Tongue (tissue), 1 donor: ENCODE measurements at regions not wholly inside any gene's neighbourhood (a gene's known extent, or its start where the extent isn't known, plus 50 kb on each side); places are given as distances from the start of the nearest gene placed in this dataset.

ENCODE experiments used
- DNase-seq: peaks from one replicate; pipeline ENCODE4 v3.0.0-alpha.2; 2015

DNA sequence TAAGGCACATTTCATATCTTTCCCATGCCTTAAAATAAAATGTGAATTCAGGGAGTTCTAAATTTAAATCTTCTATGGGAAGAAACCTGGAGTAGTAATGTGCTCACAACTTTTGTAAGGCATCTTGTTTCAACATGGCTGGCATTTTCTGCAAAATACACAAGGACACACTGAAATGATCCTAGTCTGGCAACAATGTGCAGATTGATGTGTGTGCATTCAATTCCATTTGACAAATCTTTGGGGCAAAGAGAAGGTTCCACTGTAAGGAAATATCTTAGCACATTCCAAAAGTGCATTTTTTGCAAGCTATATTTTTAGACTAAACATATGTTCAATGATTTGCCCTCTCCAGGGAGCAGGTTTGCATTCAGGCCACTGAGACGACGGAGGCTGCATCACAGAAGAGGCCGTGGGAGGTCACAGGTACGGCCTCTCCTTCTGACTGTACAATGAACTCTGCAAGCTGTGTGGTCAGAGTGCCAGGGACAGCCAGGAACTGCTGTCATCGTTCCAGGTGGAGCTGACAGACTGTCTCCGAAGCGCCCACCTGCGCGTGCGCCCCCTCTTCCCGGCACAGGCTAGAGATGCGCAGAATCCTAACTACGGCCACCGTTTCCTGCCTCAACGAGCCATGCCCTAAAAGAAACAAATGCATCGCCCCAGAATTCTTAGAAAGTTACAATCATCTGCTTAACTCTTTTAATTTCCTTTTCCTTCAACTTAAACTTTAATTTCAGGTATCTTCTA, 149.2 kb upstream of the POU3F3 start:
- no peak for DNase-seq

DNA sequence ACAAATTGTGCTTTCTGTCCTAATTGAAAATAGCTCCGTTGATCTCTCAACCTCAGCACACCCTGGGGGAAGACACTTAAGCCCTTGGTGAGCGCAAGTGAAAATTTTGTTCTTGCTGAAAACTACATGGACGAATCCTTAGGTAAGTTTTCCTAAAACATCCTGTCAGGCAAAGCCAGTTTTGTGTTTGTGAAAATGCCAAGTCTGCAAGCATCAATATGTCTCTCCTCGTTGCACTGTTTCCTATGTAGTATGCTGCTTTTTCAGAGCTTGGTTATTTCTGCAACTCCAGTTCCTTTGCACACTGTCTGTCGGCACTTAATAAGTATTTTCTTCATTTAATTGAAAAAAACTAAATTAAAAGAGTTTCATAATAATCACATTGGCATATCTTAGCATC, 146.9 kb upstream of the POU3F3 start:
- DNase-seq: no peak

DNA sequence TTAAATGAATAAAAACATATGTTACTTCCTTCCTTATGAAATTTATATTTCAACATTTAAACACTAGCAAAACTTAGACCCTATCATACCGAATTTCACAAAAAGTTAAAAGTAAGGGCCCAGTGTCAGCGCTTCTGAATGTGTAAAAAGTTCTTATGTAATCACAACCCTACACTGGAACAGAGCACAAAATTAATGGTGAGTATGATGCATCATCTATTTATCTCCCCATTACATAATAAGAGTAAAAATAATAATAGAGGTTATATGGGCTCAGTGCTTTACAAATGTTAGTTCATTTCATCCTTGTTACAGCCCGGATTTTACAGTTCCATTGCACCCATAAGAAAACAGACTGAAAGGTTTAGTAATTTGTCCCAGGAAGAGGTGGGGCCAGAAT, 144.9 kb upstream of the POU3F3 start:
- DNase-seq: no peak

DNA sequence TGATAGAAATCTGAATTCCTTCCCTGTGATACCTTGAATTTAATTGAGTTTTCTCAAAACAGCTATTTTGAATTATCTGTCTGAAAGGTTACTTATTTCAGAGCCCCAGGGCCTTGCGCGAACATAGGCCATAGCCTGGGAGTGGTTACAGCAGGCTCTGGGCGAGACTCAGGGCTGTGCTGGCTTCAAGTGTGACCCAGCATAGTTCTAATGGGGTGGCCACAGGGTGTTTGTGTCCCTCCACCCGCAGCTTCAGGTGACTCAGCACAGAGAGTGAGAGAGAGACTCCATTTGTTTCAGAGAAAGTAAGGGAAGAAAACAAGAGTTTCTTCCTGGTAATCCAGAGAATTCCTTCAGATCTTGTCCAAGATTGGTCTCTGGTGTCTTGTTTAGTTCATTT, 137.9 kb upstream of the POU3F3 start:
- DNase-seq: no peak

DNA sequence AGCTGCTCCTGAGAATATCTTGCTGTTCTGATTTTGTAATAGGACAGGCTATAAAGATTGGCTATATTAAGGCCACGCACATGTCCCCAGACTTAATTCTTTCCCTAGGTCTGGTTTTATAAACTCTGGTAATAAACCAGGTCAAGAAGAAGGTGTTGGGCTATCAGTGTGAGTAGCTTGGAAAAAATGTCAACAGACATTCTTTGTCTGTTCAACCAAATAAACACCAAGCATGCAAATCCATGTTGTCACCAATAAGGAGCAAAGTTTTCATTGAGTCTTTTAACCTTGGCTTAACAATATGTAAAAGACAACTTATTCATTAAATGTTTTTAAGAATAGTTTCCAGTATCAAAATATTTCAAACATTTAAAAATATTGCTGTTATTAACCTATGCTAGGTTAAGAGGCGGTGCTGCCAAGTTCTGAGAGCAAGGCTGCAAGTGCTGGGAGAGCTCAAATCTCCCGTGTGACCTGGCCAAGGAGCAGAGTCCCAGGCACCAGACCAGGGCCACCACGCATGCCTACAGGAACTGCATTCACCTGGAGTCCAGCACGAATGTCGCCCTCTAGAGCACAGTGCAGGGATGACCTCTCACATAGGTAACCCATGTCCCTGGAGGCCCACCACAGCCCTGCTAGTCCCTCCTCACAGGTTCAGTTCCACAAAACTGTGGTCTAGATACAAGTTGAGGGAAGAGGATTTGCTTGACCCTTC, 120.5 kb upstream of the POU3F3 start:
- no peak for DNase-seq

DNA sequence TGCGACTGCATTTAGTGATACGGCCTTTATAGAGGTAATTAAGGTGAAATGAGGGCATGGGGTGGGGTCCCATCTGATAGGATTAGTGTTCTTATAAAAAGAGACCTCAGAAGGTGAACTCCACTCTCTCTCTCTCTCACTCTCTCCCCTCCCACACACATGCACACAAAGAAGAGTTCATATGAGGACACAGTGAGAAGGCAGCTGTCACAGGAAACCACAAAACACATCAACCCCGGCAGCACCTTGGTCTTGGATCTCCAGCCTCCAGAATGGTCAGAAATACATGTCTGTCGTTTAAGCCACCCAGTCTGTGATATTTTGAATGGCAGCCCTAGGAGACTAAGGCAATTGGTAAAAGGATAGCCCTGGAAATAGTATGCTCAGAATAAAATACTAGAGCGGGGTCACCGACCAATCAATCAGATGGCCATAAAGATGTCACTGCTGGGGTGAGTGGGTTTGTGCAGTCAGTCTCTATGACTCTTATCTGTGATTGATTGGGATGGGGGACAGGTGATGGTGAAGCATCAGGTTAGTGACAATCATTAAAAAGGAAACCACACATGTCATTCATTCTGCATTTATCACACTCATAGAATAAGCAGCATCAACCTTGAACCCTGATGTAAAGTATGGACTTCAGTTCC, 118.9 kb upstream of the POU3F3 start:
- DNase-seq: no peak

DNA sequence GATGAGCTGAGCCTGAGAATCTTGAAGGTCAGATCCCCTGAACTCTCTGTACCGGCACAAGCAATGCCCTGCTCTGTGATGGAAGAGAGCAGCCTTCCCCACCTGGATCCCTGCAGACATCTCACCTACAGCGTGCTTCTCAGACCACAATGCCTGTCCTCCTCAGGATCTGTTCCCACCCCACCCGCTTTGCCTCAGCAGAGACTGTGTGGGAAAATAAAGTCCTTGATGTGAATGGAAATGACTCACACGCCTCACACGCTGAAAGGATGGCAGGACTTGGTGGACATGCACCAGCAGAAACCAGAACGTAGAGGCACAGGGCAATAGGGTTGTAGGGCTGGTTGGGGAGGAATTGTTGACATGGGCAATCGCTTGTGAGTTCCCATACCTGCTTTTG, 117.9 kb upstream of the POU3F3 start:
- no peak for DNase-seq

DNA sequence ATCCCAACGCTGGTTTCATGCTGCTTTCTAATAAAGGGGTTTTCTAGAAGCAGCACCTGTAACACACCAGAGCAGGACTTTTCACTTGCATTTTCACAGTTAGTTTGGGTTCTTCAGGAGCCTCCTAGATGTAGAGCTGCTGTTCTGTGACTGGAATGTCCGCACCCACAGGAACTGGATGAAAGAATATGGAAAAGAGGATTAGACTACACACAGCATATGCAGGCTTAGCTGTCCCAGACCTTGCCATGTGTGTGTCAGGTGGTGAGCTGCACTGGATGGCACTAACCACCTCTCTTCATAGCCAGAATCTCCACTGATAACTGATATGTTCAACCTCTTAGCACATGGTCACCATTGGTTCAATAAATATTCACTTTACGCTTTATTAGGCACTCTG, 112.1 kb upstream of the POU3F3 start:
- DNase-seq: no peak

DNA sequence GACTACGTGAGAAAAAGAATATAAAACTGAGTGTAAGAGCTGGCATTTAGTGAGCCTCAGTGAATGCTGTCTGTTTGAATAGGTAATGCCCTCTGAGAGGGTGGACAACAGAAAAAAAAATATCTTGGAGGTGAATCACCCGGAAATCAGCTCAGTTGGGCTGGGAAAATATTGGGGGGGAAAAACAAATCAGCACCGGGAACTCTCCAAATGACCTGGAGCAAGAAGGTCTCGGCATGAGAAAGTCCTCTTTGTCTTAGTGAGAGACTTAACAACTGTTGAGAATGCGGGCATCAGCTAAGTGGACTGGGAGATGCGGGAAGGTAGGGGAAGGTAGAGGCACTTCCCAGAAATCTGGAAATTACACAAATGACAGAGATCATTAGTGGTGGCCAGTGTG, 109.4 kb upstream of the POU3F3 start:
- DNase-seq: no peak

DNA sequence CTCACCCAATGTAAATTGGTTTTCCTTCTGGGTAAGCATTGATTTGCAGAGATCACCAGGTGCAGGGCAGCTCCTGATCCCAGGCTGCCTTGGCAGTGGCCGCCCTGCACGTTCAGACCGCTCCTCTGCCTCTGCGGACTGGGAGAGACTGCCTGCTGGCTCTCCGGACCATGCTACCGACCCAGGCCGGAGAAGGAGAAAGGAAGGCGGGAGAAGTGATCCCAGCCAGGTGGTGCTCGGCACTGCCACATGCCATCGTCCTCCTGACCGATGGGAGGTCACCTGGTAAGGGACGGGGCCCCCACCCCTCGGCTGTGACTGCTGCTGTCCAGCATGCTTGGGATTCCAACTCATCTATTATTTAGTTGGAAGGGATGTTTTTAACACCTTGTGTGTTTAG, 108.1 kb upstream of the POU3F3 start:
- DNase-seq: no peak

DNA sequence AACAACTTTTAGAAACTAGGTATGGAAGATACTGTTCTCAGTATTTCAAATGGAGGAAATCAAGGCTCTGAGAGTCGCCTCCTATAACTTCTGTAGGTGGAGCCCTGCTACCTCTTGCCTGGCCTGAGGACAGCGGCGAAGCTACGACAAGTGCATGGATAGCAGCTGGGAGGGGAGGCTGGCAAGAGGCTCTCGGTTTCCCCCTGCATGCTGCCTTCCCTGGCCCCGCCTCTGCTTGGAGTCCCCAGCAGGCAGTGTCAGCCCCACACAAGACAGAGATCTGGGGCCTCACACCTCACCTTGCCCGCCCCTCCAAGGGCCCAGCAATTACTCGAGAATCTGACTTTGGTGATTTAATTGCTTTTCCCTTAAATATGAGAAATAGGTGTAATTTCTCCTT, 107.6 kb upstream of the POU3F3 start:
- no peak for DNase-seq

DNA sequence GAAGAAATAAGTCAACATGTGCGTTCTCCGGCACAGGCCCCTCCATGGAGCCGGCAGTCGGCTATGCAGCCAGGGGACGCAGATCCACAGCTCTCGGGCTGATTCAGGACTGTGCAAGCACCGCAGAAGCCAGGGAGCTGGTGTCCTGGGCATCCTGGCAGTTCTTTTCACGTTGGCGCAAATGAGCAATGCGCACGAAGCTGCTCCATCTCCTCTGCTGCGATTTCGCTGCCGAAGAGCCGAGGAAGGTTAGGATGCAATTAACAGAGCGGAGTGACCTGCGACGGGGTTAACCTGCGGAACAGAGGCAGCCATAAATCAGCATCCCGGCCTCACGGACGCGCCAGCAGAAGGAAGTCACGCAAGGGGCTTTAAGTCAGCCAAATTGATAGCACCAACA, 107.1 kb upstream of the POU3F3 start:
- DNase-seq: no peak

DNA sequence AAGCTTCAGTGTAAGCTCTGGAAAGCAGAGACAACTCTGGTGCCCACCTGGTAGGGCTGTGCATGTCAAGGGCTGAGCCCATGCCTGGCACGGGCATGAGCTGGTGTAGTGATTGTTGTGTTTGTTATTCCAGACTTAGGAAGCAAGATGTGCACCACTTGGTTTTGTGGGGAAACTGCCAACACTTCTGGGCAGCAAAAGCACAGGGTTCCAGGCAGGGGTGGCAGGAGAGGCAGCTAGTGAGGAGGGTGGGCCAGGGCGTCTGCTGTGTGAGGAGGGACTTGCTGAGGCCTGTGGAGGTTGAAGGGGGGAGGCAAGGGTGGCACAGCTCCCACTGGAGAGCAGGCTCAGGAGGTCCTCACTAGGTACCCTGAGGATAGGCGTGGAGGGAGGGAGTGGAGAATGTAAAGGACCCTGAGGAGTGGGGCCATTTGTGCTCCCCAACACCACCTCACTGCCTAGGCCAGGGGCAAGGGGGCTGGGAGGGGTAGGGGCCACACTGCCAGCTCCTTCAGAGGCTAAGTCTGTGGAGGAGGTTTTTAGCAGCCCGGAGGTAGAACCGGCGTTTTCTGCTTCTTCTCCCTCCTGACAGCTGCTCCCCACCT, 104.0 kb upstream of the POU3F3 start:
- no peak for DNase-seq

DNA sequence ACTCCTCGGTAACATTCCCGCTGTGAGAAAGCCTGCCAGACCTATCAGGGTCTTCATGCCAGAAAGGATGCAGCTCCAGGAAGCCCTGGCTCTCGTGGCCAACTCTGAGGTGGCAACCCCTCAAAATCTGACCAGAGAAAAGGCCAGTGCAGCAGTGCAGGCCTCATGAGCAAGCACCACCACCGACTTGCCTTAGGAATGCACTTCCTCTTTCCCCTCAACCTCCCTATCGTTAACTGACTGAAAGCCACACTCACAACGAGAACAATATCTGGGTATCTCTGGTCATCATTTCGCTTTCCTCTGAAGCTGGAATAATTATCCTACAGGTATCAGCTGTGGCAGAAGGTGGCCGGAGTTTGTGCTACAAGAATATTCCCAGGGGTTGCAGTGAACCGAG, 101.4 kb upstream of the POU3F3 start:
- DNase-seq: no peak

DNA sequence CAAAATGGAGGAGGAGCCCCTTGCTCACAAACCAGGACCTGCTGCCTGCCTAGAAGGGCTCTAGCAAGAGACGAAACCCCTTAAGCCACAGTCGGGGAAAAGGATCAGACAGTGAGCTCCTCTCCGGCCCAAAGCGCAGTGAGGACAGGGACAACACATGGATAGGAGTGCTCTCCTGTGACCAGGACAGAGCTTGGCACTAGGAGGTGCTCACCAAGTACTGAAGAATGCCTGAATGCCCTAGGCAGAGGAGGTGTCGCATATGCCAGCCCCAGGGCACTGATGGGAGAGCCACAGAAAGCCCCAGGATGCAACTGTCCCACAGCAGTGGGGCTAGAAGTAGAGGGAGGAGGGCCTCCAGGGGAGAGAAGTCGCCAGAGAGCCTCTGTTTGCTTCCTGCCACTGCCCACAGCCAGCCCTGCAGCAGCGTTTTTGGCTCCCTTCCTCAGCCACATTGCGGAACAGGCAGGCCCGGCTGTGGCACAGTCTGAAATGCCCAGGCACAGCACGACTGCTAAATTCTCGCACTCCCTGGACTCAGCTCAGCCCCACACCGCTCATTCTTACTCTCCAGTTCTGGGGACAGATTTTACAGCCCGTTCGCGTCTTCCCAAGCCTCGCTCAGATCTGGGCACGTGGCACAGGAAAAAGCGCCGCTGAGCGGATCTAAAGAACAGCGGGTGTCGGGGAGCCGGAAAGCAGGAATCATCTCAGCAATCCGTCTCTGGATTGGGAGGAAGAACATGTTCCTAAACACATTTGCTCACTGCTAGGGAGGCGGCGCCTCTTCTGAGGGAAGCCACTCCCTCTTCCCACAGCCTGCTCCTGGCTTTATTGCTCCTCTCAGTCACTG, 98.7 kb upstream of the POU3F3 start:
- peak; percentile 4 for DNase-seq

DNA sequence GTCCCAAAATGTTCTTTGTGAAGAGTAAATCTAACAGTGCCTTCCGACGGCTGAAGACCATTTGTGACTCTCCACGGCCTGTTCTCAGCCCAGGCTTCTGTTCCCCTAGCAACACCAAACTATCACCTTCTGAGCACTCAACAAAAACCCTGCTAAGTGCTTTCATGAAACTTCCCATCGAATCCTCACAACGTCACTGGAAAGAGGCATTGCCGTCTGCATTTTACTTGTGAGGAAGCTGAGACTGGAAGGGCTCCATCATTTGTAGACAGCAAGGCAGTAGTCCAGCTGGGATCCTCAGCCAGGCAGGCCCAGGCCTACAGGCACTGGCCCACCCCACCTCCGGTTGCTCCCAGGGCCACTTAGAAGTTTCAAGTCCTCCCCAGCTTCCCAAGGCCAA, 97.8 kb upstream of the POU3F3 start:
- DNase-seq: no peak

DNA sequence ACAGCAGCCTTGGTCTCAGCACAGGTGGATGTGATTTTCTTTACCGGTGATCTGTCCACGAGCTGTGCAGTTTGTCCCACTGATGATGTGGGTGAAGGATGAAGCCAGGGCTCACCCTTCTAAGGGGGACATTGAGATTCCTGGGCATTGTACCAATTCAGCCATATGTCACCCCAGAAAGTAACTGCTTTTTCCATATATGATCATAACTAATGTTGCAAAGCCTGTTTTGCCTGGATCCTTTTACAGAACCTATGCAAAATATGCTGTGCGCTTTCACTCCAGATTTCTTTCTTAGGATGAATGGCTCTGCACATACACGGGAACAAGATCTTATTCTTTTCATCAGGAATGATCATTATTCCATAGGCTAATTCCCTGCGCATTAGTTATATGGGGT, 96.9 kb upstream of the POU3F3 start:
- DNase-seq: no peak

DNA sequence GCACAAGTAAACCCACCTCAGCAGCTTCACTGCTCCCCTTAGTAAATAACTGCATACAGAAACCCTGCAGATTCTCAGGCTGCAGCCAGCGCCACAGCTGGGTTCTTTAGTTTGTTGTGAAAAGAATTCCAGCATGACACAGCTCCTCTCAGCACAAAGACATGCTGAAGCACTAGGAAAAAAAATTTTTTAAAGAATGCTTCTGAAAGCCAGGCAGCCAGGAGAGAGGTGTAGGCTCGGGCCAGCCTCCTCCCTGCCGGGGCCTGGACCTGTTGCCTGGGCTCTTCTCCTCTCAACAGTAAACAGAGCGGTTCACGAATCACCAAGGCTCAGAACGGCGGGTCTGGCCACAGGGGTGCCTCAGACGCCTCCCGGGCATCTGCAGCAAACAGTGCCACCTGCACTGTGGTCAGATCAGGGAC, 95.7 kb upstream of the POU3F3 start:
- DNase-seq: peak; percentile 53

DNA sequence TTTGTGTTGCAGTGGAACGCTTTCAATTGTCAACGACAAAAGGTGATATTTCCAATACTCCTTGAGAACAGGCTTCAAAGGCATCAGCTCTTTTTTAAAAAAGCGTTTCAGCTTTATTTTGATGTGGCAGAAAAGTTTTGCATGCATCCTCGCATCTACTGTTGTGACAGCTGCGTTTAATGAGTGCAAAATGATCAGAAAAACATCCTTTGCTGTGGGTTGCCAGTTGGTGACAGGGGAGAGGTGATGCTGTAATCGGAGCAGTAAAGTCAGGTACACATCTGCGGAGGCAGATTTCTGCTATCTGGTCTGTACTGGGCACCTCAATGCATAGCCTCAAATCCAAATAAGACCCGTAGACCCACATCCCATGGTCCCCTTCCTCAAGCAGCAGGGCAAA, 91.9 kb upstream of the POU3F3 start:
- no peak for DNase-seq

DNA sequence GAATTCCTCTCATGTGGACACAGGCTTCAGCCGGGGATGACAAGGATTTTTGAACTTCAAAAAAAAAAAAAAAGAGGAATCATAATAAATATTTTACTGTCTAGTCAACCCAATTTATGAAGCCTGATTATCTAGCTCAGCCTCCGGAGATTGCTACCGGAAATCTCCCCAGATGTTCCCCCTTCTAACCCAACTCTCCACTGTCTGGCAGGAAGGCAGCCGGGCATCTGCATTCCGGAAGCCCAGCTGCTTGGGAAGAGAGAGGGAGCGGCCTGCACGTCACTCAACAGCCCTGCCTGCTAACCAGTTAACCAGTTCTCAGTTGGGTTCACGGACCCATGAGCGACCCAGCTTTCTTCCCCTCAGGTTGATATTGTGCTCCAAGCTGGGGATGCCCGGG, 87.2 kb upstream of the POU3F3 start:
- DNase-seq: no peak

DNA sequence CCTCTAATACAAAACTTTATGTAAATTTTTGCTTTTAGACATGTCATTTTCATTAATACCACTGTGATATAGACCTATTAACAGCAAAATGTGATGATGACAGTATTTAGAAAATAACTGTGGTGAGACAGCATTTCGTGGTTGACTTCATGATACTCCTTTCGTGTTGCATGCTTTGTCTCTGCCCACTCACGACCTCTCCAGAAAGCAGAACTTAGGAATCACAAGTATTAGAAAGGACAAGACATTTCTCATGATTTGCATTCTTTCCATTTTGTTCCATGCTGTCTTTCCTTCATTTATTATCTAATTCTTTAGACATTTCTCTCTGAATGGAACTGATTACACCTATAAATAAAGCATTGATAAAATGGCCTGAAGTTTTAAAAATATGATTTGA, 85.2 kb upstream of the POU3F3 start:
- DNase-seq: no peak

DNA sequence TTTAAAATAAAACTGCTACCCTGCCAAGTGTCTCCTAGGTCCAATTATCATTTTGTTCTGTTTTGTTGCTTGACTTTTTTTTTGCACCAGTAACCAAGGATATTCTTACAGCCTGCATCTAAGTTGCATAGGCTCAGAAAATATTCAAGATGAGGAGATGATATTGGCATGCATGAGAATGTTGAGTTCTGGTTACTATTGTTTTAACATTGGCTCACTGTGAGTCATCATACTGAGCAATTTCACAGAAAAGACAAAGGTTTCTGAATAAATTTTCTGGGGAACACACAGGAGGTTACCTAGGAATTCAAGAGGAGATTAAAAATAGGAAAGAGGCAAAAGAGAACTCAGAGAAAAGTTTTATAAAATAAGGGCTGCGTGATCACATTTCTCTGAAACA, 84.8 kb upstream of the POU3F3 start:
- DNase-seq: no peak
